HUES64 (cell line): ENCODE measurements at regions not wholly inside any gene's neighbourhood (a gene's known extent, or its start where the extent isn't known, plus 50 kb on each side); places are given as distances from the start of the nearest gene placed in this dataset.
"Not testable (repeated sequence)": the region's sequence is repeated elsewhere in the genome, so short reads cannot be mapped to it uniquely, and the experiment has no call there.

ENCODE experiments used
- H3K27ac ChIP-seq: 2 replicates; pipeline ENCODE4 v1.7.0; 2013; ENCODE audit warnings: low read depth, low read length, inconsistent platforms
- H3K27me3 ChIP-seq: 2 replicates; pipeline ENCODE4 v1.6.1; 2013; ENCODE audit warnings: mild to moderate bottlenecking, low read length; ENCODE audit not compliant: insufficient read depth
- H3K36me3 ChIP-seq: 2 replicates; pipeline ENCODE4 v1.6.1; 2013; ENCODE audit warnings: mild to moderate bottlenecking, low read length; ENCODE audit not compliant: insufficient read depth
- H3K4me1 ChIP-seq: 2 replicates; pipeline ENCODE4 v1.6.1; 2013; ENCODE audit warnings: mild to moderate bottlenecking, low read length, moderate library complexity; ENCODE audit not compliant: insufficient read depth
- H3K4me3 ChIP-seq: 2 replicates; pipeline ENCODE4 v1.5.1; 2013; ENCODE audit warnings: mild to moderate bottlenecking, low read length, moderate library complexity
- H3K9ac ChIP-seq: 2 replicates; pipeline ENCODE4 v1.6.1; 2013; ENCODE audit warnings: mild to moderate bottlenecking, low read depth, low read length
- H3K9me3 ChIP-seq: 2 replicates; pipeline ENCODE4 v1.6.1; 2013; ENCODE audit warnings: low read depth, low read length; ENCODE audit not compliant: insufficient read depth
- WGBS: fragments of 150-250, 120-280 bp; methylation state at CpG from one replicate; pipeline ENCODE4 v1.1.7; 2013; ENCODE audit warnings: missing lambda C conversion rate; 5-methylcytosine and 5-hydroxymethylcytosine counted together

DNA sequence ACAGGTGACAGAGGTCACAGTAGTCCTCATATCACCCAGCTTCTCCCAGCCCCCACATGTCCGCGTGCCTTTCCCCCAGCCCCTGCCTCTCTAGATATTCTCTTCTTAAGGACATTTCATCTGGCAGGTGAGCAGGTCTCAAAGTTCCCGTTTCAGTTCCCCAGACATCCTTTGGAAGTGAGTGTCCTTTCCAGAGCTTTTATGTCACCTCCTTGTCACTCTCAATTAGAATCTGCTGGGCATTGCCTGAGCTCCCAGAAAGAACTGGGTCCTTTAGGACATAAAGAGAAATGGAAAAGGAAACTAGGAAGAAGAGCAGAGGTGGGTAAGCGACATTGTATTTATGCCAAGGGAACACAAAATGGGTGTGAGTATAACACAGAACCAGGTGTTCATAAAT is 66.9 kb upstream of the CEP85L start:
- Histone ChIP-seq H3K27me3 (no peaks in the 10 kb centered on the region), H3K9me3 (no peaks in the 10 kb centered on the region), H3K36me3 (no peaks in the 10 kb centered on the region), H3K27ac (no peak overlapping the region), H3K4me3 (no peak overlapping the region), H3K4me1 (no peaks in the 10 kb centered on the region), H3K9ac (no peak overlapping the region)
- 94% methylated on average over 4 of the region's 4 CpGs for WGBS

GRCh38 chr6:118717106-118717505 is 65.7 kb upstream of the CEP85L start:
- no peak overlapping the region for H3K9ac ChIP-seq
- no peaks in the 10 kb centered on the region for H3K36me3 ChIP-seq
- WGBS: 98% methylated on average over 13 of the region's 13 CpGs
- no peaks in the 10 kb centered on the region for H3K9me3 ChIP-seq
- H3K4me3 ChIP-seq: no peak overlapping the region
- no peaks in the 10 kb centered on the region for H3K4me1 ChIP-seq
- no peak overlapping the region for H3K27ac ChIP-seq
- no peaks in the 10 kb centered on the region for H3K27me3 ChIP-seq

GRCh38 chr6:118715907-118716306 is 64.5 kb upstream of the CEP85L start:
- not testable (repeated sequence) for H3K36me3 ChIP-seq, H3K9me3 ChIP-seq, H3K9ac ChIP-seq, H3K27me3 ChIP-seq, H3K27ac ChIP-seq, H3K4me3 ChIP-seq, H3K4me1 ChIP-seq
- WGBS: 97% methylated on average over 4 of the region's 5 CpGs

DNA sequence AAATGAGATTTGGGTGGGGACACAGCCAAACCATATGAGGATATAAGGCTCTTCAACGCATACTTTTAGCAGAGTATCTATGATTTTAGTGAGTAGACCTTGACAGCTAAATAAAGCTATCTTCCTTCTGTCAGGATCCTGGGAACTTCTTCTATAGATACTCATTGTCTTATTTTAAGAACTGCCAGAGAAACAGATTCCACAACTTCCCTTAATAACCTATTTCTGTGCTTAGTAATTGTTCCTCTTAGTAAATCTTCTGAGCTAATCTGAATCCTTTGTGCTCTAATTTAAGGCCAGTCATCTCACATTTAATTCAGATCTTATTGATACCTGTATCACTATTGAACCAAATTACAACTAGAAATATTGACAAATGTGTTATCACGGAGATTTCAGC is 64.0 kb upstream of the CEP85L start:
- Histone ChIP-seq H3K27ac (no peak overlapping the region), H3K36me3 (no peaks in the 10 kb centered on the region), H3K9ac (no peak overlapping the region), H3K9me3 (no peaks in the 10 kb centered on the region), H3K27me3 (no peaks in the 10 kb centered on the region), H3K4me1 (no peaks in the 10 kb centered on the region), H3K4me3 (no peak overlapping the region)
- 88% methylated on average over 2 of the region's 2 CpGs for WGBS

GRCh38 chr6:118714756-118715155 is 63.4 kb upstream of the CEP85L start:
- 95% methylated on average over 3 of the region's 3 CpGs for WGBS
- H3K27me3 ChIP-seq: no peaks in the 10 kb centered on the region
- no peak overlapping the region for H3K27ac ChIP-seq
- H3K4me3 ChIP-seq: no peak overlapping the region
- peaks cover 4% of the 10 kb centered on the region; the same call in 1 of the 2 replicates for H3K4me1 ChIP-seq
- no peaks in the 10 kb centered on the region for H3K9me3 ChIP-seq
- no peak overlapping the region for H3K9ac ChIP-seq
- H3K36me3 ChIP-seq: no peaks in the 10 kb centered on the region

DNA sequence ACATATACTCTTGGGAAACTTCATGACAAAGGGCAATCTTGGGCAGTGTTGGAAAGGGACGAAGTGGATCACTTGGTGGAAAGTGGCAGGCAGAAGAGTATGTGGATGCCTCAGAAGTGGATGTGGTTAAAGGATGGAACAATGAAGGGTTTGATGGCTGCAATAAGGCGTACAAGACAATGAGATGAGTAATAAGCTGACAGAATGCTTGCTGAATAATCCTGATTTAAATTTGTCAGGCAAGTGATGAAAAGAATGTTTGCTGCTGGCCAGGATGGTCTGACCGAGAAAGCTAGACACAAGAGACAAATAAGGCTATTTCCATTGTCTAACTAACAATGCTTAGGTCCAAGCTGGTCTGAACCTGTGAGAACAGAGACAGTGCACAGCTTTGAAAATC is 61.6 kb upstream of the CEP85L start:
- no peak overlapping the region for H3K27ac ChIP-seq
- H3K36me3 ChIP-seq: no peaks in the 10 kb centered on the region
- no peaks in the 10 kb centered on the region for H3K9me3 ChIP-seq
- WGBS: 92% methylated on average over 3 of the region's 3 CpGs
- peaks cover 22% of the 10 kb centered on the region for H3K4me1 ChIP-seq
- H3K9ac ChIP-seq: no peak overlapping the region
- H3K27me3 ChIP-seq: no peaks in the 10 kb centered on the region
- no peak overlapping the region for H3K4me3 ChIP-seq

- no peaks in the 10 kb centered on the region for H3K36me3 ChIP-seq
- no peak overlapping the region for H3K4me3 ChIP-seq
- H3K27ac ChIP-seq: no peak overlapping the region
- peaks cover 35% of the 10 kb centered on the region for H3K4me1 ChIP-seq
- no peaks in the 10 kb centered on the region for H3K27me3 ChIP-seq
- WGBS: 98% methylated on average over 5 of the region's 5 CpGs
- H3K9me3 ChIP-seq: no peaks in the 10 kb centered on the region
- H3K9ac ChIP-seq: no peak overlapping the region
These were observed 59.2 kb upstream of the CEP85L start for GRCh38 chr6:118710616-118711015.

DNA sequence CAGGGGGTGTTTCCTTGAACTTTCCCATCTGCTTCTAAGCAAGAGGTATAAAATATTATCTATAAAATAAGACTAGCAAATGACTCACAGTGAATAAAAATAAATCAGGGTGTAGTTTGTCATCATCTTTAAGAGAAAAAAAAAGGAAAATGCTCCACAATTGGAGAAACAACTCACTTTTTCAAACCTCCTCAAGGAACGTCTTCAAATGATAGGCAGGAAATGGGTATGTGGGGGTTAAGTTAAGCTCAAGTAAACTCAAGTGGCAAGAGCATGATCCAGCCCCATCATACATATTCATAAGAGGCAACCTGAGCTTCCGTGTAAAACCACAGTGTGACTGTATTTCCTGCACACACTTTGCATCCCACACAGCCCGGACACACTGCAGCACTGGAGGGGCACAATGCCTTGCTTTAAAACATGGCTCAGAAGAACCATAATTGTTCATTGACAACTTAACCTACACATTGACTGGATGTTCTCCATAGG is 58.5 kb upstream of the CEP85L start:
- H3K9me3 ChIP-seq: no peaks in the 10 kb centered on the region
- H3K36me3 ChIP-seq: no peaks in the 10 kb centered on the region
- H3K4me1 ChIP-seq: peaks cover 42% of the 10 kb centered on the region
- WGBS: 52% methylated on average over 2 of the region's 3 CpGs
- H3K9ac ChIP-seq: no peak overlapping the region
- no peak overlapping the region for H3K27ac ChIP-seq
- H3K4me3 ChIP-seq: 0 out of 2 replicates have a peak overlapping the region, but pooled peaks have one; percentile 36
- no peaks in the 10 kb centered on the region for H3K27me3 ChIP-seq

- no peak overlapping the region for H3K27ac ChIP-seq
- no peak overlapping the region for H3K9ac ChIP-seq
- peak overlapping the region; percentile 36 for H3K4me3 ChIP-seq
- H3K36me3 ChIP-seq: no peaks in the 10 kb centered on the region
- no peaks in the 10 kb centered on the region for H3K9me3 ChIP-seq
- H3K4me1 ChIP-seq: peaks cover 45% of the 10 kb centered on the region
- H3K27me3 ChIP-seq: no peaks in the 10 kb centered on the region
- 75% methylated on average over 5 of the region's 5 CpGs for WGBS
These were observed 57.4 kb upstream of the CEP85L start for GRCh38 chr6:118708744-118709143.

DNA sequence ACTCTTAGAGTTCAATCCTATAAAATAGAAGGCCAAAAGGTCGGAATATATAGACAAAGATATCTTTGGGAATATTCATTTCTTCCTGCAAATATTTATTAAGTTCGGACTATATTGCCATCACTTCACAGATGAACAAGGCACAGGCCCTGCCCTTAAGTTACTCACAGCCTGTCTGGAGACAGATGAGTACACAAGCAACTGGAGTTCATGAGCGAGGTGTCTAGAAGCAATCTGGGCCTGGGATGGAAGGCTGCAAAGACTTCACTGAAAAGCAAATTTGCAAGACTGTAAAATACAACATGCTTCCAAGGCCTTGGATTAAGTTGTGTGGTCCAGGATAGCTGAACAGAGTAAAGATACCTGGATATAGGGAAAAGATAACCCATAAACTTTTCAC is 56.7 kb upstream of the CEP85L start:
- Histone ChIP-seq H3K27me3 (no peaks in the 10 kb centered on the region), H3K9me3 (no peaks in the 10 kb centered on the region), H3K4me1 (peaks cover 45% of the 10 kb centered on the region), H3K4me3 (no peak overlapping the region), H3K27ac (no peak overlapping the region), H3K9ac (no peak overlapping the region), H3K36me3 (no peaks in the 10 kb centered on the region)
- 96% methylated on average over 2 of the region's 3 CpGs for WGBS

GRCh38 chr6:118706702-118707101 is 55.3 kb upstream of the CEP85L start:
- Histone ChIP-seq H3K36me3 (no peaks in the 10 kb centered on the region), H3K4me1 (peaks cover 45% of the 10 kb centered on the region), H3K9ac (no peak overlapping the region), H3K9me3 (no peaks in the 10 kb centered on the region), H3K27ac (no peak overlapping the region), H3K4me3 (no peak overlapping the region), H3K27me3 (no peaks in the 10 kb centered on the region)
- WGBS: 89% methylated on average over 3 of the region's 3 CpGs
